ENCODE measurements at regions not wholly inside any gene's neighbourhood (a gene's known extent, or its start where the extent isn't known, plus 50 kb on each side); places are given as distances from the start of the nearest gene placed in this dataset.
"Not testable (repeated sequence)": the region's sequence is repeated elsewhere in the genome, so short reads cannot be mapped to it uniquely, and the experiment has no call there.

DNA sequence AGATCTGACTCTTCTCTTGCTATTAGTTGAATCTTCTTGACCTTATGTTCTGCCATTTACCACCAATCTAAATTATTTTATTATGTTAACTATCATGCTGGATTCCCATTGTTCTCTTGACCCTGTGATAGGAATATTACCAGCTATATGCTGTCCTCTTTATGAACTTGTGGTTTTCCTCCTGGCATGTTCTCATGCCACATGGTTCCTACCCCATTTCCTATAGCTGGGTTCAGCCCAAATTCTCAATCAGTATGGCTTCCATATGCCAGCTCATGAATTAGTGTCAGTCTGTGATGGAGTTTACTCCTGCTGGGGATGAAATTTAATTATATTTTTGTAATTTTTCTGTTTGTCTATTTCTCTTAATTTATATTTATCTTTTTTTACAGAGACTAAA, 430.5 kb downstream of the SMARCA1 start:
- DNase-seq (ENCODE audit: low read depth) (no peak), FAIRE-seq (no peak)
- Histone ChIP-seq H3K36me3 (ENCODE audit: control insufficient read depth, insufficient read depth, low read length) (no peaks in the 10 kb centered on the region), H3K4me3 (ENCODE audit: low read depth, low read length) (no peak overlapping the region), H3K27me3 (ENCODE audit: control insufficient read depth, insufficient read depth, low read length) (no peaks in the 10 kb centered on the region)
- TF ChIP-seq, protein P1, sequence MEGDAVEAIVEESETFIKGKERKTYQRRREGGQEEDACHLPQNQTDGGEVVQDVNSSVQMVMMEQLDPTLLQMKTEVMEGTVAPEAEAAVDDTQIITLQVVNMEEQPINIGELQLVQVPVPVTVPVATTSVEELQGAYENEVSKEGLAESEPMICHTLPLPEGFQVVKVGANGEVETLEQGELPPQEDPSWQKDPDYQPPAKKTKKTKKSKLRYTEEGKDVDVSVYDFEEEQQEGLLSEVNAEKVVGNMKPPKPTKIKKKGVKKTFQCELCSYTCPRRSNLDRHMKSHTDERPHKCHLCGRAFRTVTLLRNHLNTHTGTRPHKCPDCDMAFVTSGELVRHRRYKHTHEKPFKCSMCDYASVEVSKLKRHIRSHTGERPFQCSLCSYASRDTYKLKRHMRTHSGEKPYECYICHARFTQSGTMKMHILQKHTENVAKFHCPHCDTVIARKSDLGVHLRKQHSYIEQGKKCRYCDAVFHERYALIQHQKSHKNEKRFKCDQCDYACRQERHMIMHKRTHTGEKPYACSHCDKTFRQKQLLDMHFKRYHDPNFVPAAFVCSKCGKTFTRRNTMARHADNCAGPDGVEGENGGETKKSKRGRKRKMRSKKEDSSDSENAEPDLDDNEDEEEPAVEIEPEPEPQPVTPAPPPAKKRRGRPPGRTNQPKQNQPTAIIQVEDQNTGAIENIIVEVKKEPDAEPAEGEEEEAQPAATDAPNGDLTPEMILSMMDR (IDR thresholded peaks at IDR 0.05; ENCODE audit: insufficient read depth, low read length, severe bottlenecking): no peak

DNA sequence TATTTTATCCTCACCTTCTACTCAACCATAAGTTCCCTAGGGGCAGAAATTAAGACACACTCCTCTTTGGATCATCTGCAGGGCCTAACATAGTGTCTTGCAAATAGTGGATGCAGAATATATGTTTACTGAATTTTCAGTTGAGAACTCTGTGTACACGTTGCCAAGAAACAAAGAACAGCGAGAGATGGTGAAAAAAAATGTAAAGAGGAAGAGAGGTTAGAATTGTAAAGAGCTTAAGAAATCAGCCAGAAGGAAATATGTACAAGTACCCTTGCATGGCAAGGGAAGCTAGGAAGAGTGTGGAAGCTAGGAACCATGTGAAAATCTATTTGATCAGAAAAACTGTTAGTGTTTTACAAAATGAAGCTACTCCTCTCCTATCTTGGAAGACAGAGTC, 431.0 kb downstream of the SMARCA1 start:
- H3K4me3 ChIP-seq (ENCODE audit: low read depth, low read length): no peak overlapping the region
- no peaks in the 10 kb centered on the region for H3K36me3 ChIP-seq (ENCODE audit: control insufficient read depth, insufficient read depth, low read length)
- no peaks in the 10 kb centered on the region for H3K27me3 ChIP-seq (ENCODE audit: control insufficient read depth, insufficient read depth, low read length)
- DNase-seq (ENCODE audit: low read depth) (no peak), FAIRE-seq (no peak)
- TF ChIP-seq, protein P1 (IDR thresholded peaks at IDR 0.05; ENCODE audit: insufficient read depth, low read length, severe bottlenecking): no peak

DNA sequence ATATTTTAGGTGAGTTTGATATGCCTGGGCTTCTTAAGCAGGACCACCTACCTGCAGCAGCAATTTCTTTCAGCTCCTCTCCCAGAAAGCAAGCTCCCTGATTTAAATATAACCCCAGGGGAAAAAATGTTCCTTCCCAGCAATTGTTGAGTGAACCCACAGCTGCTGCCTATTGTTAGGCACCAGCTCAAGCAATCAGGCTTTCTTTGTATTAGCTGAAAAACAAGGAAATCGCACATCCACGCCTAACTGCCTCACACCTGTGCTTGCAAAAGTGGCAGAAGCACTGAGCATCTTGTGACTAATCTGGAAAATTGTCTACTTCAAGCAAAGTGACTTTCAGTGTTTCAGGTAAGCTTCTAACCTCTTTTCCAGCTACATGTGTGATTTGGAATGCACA, 432.2 kb downstream of the SMARCA1 start:
- no peak overlapping the region for H3K4me3 ChIP-seq (ENCODE audit: low read depth, low read length)
- TF ChIP-seq, protein P1 (IDR thresholded peaks at IDR 0.05; ENCODE audit: insufficient read depth, low read length, severe bottlenecking): no peak
- DNase-seq (ENCODE audit: low read depth): no peak
- FAIRE-seq: no peak
- no peaks in the 10 kb centered on the region for H3K27me3 ChIP-seq (ENCODE audit: control insufficient read depth, insufficient read depth, low read length)
- H3K36me3 ChIP-seq (ENCODE audit: control insufficient read depth, insufficient read depth, low read length): no peaks in the 10 kb centered on the region

DNA sequence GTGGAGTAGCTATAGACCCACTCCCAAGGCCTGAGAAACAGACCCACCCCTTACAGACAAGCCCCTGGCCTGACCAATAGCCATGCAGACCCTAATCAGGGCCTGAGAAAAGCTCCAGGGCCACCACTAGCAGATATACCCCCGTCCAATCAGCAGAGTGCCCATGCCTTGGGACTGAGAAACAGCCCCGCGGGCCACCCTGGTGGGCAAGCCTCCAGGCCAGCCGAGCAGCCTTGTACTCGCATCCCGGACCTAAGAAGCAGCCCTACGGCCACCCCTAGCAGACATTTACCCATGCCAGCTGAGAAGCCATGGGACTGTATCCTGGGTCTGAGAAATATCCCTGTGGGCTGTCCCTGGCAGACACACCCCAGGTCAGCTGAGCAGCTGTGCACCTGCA, 436.5 kb downstream of the SMARCA1 start:
- no peaks in the 10 kb centered on the region for H3K36me3 ChIP-seq (ENCODE audit: control insufficient read depth, insufficient read depth, low read length)
- H3K27me3 ChIP-seq (ENCODE audit: control insufficient read depth, insufficient read depth, low read length): no peaks in the 10 kb centered on the region
- FAIRE-seq (no peak), DNase-seq (ENCODE audit: low read depth) (no peak)
- TF ChIP-seq, protein P1 (IDR thresholded peaks at IDR 0.05; ENCODE audit: insufficient read depth, low read length, severe bottlenecking): no peak
- H3K4me3 ChIP-seq (ENCODE audit: low read depth, low read length): no peak overlapping the region

DNA sequence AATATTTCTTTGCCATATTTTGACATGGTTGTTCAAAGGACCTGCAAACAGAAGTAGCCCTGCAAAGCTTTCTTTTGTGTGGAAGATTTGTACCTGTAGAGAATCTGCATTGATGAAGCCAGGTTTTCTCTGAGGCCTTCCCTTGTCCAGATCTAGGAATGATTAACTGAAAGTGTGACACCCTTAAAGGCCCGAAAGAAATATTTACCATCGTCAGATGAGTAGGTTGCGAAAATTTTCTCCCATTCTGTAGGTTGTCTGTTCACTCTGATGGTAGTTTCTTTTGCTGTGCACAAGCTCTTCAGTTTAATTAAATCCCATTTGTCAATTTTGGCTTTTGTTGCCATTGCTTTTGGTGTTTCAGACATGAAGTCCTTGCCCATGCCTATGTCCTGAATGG, 439.0 kb downstream of the SMARCA1 start:
- not testable (repeated sequence) for DNase-seq (ENCODE audit: low read depth); H3K36me3 ChIP-seq (ENCODE audit: control insufficient read depth, insufficient read depth, low read length); H3K27me3 ChIP-seq (ENCODE audit: control insufficient read depth, insufficient read depth, low read length); FAIRE-seq; H3K4me3 ChIP-seq (ENCODE audit: low read depth, low read length)

DNA sequence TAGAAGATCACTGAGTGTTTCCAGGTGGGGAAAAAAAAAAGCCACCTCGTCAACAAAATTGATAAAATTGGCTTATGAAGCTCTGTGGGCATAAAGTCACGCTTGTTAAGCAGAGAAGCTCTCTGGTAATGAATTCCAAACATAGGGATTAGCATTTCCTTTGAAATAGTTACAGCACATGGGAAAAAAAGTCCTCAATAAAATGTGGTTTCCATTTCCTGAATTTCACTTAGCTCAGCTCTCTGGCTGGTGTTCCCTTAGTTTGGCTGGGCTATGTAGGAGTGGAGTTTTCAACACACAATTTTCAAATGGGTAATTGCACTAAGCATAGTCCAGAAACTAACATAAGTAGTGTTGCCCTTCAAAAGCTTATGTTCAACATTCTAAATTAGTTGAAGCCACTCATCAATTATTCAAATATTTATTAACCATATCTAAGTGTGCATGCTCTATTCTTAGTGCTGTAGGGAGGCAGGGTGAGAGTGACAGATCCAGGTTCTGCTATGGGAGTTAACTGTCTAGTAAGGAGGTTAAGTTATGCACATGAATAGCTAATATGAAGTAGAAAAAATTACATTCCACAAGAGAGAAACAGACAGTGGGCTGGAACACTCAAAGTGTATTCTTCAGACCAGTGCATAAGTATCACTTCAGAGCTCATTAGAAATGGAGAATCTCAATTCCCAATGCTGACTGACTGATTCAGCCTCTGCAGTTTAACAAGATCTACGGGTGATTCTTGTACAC, 445.7 kb downstream of the SMARCA1 start:
- Histone ChIP-seq H3K4me3 (ENCODE audit: low read depth, low read length) (no peak overlapping the region), H3K27me3 (ENCODE audit: control insufficient read depth, insufficient read depth, low read length) (no peaks in the 10 kb centered on the region), H3K36me3 (ENCODE audit: control insufficient read depth, insufficient read depth, low read length) (no peaks in the 10 kb centered on the region)
- FAIRE-seq (no peak), DNase-seq (ENCODE audit: low read depth) (no peak)
- TF ChIP-seq, protein P1 (IDR thresholded peaks at IDR 0.05; ENCODE audit: insufficient read depth, low read length, severe bottlenecking): no peak

All from bronchial epithelial cell (primary cell).